ENCODE measurements at regions not wholly inside any gene's neighbourhood (a gene's known extent, or its start where the extent isn't known, plus 50 kb on each side); places are given as distances from the start of the nearest gene placed in this dataset.

DNA sequence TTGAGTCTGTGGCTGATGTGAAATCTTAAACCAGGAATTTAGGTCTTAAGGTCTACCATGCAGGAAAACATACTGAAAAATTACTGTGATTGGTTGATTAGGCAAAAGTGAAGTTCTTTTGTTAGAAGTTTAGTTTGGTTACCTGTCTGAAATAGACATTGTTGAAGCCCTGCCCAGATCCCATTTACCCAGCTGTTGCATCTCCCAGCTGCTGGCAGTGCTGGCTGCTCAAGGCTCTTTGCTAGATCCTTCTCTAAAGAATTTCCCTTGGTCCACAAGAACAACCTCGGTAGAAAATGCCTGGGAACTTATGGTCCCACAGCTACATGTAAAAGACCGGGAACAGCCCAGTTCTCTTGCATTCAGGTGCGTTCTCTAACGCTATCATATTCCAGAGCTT lies 137.3 kb downstream of the EDEM1 start:
- no peak overlapping the region for H3K4me3 ChIP-seq (ENCODE audit: control insufficient read depth, low read depth, low read length)
- no peak for DNase-seq (ENCODE audit: low read depth)
- TF ChIP-seq, protein P1, sequence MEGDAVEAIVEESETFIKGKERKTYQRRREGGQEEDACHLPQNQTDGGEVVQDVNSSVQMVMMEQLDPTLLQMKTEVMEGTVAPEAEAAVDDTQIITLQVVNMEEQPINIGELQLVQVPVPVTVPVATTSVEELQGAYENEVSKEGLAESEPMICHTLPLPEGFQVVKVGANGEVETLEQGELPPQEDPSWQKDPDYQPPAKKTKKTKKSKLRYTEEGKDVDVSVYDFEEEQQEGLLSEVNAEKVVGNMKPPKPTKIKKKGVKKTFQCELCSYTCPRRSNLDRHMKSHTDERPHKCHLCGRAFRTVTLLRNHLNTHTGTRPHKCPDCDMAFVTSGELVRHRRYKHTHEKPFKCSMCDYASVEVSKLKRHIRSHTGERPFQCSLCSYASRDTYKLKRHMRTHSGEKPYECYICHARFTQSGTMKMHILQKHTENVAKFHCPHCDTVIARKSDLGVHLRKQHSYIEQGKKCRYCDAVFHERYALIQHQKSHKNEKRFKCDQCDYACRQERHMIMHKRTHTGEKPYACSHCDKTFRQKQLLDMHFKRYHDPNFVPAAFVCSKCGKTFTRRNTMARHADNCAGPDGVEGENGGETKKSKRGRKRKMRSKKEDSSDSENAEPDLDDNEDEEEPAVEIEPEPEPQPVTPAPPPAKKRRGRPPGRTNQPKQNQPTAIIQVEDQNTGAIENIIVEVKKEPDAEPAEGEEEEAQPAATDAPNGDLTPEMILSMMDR (conservative IDR thresholded peaks at IDR 0.05; ENCODE audit: control insufficient read depth, insufficient read depth, low read depth, low read length), result no peak

DNA sequence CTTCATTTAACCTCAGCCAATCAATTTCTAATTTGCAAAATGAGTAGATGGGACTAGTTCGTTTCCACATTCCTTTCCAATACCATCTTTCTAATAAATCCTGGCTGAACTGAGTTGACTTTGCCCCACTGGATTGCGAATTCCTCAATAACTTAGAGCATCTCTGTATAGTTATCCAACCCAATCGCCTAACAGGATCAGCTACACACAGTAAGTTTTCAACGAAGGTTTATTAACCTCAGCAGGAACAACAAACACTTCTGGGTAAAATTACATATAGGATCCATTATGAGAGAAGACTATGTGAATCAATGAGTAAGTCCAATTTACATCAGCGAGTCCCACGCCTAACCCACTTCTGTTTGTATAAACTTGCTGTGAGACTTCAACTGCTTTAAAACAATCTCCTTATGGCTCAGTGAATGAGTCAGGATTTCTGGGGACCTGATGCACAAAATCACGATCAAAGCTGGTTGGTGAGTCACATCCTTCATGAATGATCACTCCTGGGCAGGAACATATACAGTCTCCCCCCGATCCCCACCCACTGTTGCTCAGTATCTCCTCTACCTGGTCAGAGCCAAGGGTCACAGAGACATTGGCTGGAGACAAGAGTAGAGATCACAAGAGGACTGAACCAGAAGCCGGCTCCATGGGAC lies 142.8 kb downstream of the EDEM1 start:
- H3K4me3 ChIP-seq (ENCODE audit: control insufficient read depth, low read depth, low read length), result no peak overlapping the region
- DNase-seq (ENCODE audit: low read depth), result peak; percentile 79
- TF ChIP-seq, protein P1 (conservative IDR thresholded peaks at IDR 0.05; ENCODE audit: control insufficient read depth, insufficient read depth, low read depth, low read length), result no peak

DNA sequence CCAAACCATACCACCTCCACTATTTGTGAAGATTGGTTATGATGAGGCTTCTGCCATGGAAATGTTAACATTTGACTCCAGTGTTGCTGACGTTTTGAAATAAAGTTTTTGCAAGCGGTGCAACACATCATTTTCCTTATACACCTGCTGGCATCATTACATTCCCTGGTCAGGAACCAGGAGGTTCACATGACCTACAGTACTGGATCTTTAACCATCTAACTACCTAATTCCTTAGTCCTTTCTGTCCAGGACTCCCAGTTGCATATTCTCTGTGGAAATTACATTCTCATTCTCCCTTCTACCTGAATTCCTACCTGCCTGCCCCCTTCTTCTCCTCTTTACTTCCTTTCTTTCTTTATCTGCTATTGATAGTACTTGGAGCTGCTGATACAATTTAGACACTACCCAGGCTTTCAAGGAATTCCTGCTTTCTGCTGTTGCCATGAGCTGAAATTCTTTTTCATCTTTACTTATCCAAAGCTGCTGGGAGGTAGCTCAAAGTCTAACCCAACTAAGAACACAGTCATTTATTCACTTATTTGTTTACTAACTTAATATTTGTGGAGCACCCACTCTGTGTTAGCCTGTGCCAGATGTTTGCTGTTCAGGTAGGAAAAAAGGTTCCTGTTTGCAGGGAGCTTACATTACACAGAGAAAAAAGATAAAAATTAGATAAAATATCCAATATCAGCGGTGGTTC lies 144.2 kb downstream of the EDEM1 start:
- DNase-seq (ENCODE audit: low read depth), result no peak
- TF ChIP-seq, protein P1 (conservative IDR thresholded peaks at IDR 0.05; ENCODE audit: control insufficient read depth, insufficient read depth, low read depth, low read length), result no peak
- no peak overlapping the region for H3K4me3 ChIP-seq (ENCODE audit: control insufficient read depth, low read depth, low read length)

DNA sequence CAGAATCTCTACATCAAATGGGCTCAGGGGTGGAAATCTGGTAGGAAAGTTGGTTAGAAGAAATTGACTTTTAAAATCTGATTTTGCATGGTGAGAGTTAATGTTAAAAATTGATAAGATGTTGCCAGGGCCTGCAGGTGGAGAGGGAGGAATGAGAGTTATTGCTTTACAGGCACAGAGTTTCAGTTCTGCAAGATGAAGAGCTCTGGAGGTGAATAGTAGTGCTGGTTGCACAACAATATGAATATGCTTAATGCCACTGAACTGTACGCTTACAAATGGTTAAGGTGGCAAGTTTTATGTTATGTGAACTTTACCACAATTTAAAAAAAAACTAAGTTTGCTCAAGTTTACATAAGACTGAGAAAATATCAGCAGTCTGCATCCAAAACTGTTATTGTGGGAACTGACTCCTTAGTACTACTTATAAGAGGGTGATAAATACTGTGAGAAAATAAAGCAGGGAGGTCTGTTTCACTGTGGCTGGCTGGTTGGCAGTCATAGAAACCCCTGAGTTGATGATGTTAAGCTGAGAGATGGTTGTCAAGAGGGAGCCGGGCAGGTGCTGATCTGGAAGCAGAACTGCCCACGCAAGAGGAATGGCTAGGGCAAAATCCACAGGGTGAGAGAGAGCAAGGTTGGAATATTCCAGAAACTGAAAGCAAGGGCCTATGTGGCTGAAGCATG lies 144.9 kb downstream of the EDEM1 start:
- H3K4me3 ChIP-seq (ENCODE audit: control insufficient read depth, low read depth, low read length), result no peak overlapping the region
- TF ChIP-seq, protein P1 (conservative IDR thresholded peaks at IDR 0.05; ENCODE audit: control insufficient read depth, insufficient read depth, low read depth, low read length), result no peak
- no peak for DNase-seq (ENCODE audit: low read depth)

DNA sequence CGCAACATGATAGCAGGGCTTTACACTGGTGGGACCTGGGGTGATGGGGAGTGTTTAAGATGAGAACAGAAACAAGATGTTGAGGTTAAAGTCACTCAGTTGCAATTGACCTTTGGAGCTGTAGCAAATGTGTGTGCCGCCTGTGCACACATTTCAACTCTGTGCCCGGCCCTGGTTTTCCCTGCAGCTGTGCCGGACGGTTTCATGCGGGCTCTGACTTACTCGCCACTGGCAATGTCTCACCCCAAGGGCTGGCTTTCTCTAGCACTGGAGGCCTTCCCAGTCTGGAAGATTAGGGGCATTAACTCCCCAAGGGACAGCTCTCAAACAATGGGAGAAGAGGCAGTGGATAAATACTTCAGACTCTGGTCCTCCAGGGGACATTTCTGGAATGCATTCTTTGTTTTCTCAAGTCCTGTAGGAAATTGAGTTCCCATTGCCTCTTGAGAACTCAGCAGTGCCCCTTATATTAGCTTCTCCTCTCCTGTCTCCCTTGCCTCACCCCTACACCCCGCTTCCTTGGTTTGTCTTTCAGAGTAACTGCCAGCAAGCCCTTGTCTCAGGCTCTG lies 152.5 kb downstream of the EDEM1 start:
- H3K4me3 ChIP-seq (ENCODE audit: control insufficient read depth, low read depth, low read length), result no peak overlapping the region
- TF ChIP-seq, protein P1 (conservative IDR thresholded peaks at IDR 0.05; ENCODE audit: control insufficient read depth, insufficient read depth, low read depth, low read length), result no peak
- no peak for DNase-seq (ENCODE audit: low read depth)

DNA sequence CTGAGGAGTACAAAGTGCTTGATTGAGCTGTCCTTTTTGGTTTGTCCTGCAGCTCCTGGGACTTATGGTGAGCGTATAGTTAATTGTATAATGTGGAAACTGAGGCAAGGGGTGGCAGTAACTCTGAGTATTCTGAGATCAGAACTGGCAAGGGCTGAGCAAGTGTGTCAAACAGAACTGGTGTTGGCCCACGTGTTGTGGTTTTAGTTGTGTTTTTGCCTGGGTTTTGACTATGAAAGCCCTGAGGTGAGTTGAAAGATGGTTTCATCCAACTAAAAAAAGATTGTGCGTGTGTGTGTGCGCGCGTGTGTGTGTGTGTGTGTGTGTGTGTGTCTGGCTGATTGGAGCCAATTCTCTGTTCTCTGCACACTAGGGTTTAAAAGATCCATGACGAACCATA lies 154.1 kb downstream of the EDEM1 start:
- TF ChIP-seq, protein P1 (conservative IDR thresholded peaks at IDR 0.05; ENCODE audit: control insufficient read depth, insufficient read depth, low read depth, low read length), result no peak
- H3K4me3 ChIP-seq (ENCODE audit: control insufficient read depth, low read depth, low read length), result no peak overlapping the region
- DNase-seq (ENCODE audit: low read depth), result no peak
